ENCODE measurements at regions not wholly inside any gene's neighbourhood (a gene's known extent, or its start where the extent isn't known, plus 50 kb on each side); places are given as distances from the start of the nearest gene placed in this dataset.

DNA sequence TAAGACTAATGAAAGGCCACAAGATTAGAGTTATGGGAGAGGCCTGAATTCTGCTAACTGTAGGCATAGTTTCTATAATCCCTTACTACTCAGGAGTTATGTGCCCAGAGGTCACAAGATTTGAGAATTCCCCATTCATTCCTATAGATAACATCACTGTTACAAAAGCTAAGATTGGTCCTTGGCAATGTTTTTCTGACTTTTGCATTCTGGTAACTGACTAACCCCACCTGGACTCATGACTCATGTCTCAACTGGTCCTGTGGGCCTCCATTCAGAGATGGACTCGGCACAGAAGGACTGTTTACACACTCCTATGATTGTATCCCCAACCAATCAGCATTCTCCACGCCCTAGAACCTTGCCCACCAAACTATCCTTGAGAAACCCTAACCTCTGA, 249.0 kb upstream of the ZP4 start (continued):
- no peak for TF ChIP-seq GABPA (IDR thresholded peaks at IDR 0.05 in 1 of 2, conservative IDR thresholded peaks at IDR 0.05 in 1 of 2)

DNA sequence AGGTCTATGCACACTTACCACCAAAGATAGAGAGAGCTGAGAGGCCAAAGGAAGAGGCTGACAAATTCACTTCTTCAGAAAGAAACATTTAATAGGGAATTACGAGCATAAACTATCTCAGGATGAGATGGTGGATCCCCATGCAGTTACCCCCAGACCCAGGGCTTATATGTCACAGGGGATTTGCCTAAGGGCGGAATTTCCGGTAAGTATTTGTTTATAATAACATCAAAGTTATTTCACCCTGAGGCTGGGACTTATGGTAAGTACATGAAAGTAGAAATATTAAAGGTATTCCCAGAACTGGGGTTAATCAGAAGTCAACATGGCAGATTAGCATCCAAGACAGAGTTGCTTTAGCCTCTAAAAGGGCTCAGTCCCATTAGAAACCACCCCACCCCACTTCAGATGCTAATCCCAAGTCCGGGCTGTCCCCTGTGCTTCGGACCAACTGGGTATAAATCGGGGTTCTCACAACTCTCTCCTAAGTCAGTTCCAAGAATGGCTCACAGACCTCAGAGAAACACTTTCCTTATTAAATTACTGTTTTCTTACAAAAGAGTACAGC, 247.4 kb upstream of the ZP4 start:
- no peak for TF ChIP-seq JUND (IDR thresholded peaks at IDR 0.05)
- TF ChIP-seq GABPA (IDR thresholded peaks at IDR 0.05 in 1 of 2, conservative IDR thresholded peaks at IDR 0.05 in 1 of 2), result no peak
- TF ChIP-seq HNF4G (IDR thresholded peaks at IDR 0.05), result no peak
- no peak for TF ChIP-seq MAX (IDR thresholded peaks at IDR 0.05)
- no peak for TF ChIP-seq RXRA (IDR thresholded peaks at IDR 0.05)
- TF ChIP-seq HNF4A (conservative IDR thresholded peaks at IDR 0.05), result no peak
- no peak for TF ChIP-seq ZBTB33 (IDR thresholded peaks at IDR 0.05)
- TF ChIP-seq FOXA2 (IDR thresholded peaks at IDR 0.05), result no peak
- TF ChIP-seq SP1 (IDR thresholded peaks at IDR 0.05), result no peak
- no peak for TF ChIP-seq ATF3 (IDR thresholded peaks at IDR 0.05)
- TF ChIP-seq, protein P1, sequence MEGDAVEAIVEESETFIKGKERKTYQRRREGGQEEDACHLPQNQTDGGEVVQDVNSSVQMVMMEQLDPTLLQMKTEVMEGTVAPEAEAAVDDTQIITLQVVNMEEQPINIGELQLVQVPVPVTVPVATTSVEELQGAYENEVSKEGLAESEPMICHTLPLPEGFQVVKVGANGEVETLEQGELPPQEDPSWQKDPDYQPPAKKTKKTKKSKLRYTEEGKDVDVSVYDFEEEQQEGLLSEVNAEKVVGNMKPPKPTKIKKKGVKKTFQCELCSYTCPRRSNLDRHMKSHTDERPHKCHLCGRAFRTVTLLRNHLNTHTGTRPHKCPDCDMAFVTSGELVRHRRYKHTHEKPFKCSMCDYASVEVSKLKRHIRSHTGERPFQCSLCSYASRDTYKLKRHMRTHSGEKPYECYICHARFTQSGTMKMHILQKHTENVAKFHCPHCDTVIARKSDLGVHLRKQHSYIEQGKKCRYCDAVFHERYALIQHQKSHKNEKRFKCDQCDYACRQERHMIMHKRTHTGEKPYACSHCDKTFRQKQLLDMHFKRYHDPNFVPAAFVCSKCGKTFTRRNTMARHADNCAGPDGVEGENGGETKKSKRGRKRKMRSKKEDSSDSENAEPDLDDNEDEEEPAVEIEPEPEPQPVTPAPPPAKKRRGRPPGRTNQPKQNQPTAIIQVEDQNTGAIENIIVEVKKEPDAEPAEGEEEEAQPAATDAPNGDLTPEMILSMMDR (IDR thresholded peaks at IDR 0.05; ENCODE audit: low read depth, low read length, missing input control), result no peak
- TF ChIP-seq NR2F2 (IDR thresholded peaks at IDR 0.05), result no peak
- TF ChIP-seq TAF1 (conservative IDR thresholded peaks at IDR 0.05), result no peak
- TF ChIP-seq RAD21 (IDR thresholded peaks at IDR 0.05), result no peak
- no peak for TF ChIP-seq EGR1 (IDR thresholded peaks at IDR 0.05; ENCODE audit: low read depth in 2 of 2)
- no peak for TF ChIP-seq REST (IDR thresholded peaks at IDR 0.05)
- WGBS, result 83% methylated on average over 6 of the region's 6 CpGs
- Histone ChIP-seq H3K4me3 (ENCODE audit: low read depth in 1 of 3, low read length in 3 of 3) (no peak overlapping the region), H3K9me3 (ENCODE audit: control insufficient read depth in 4 of 4, low read length in 3 of 4) (no peaks in the 10 kb centered on the region), H3K9ac (ENCODE audit: low read depth in 1 of 2, low read length in 2 of 2) (no peak overlapping the region), H3K27ac (ENCODE audit: low read depth in 1 of 2, low read length in 2 of 2) (no peak overlapping the region), H3K36me3 (ENCODE audit: control insufficient read depth in 4 of 4, insufficient read depth in 3 of 4, low read depth in 1 of 4, low read length in 3 of 4) (no peaks in the 10 kb centered on the region), H3K4me1 (ENCODE audit: control insufficient read depth in 4 of 4, insufficient read depth in 4 of 4, low read length in 3 of 4) (no peaks in the 10 kb centered on the region), H3K27me3 (ENCODE audit: control insufficient read depth in 4 of 4, insufficient read depth in 4 of 4, low read length in 3 of 4) (no peaks in the 10 kb centered on the region)
- no peak for DNase-seq (ENCODE audit: low spot score)
